ENCODE measurements at regions not wholly inside any gene's neighbourhood (a gene's known extent, or its start where the extent isn't known, plus 50 kb on each side); places are given as distances from the start of the nearest gene placed in this dataset.

DNA sequence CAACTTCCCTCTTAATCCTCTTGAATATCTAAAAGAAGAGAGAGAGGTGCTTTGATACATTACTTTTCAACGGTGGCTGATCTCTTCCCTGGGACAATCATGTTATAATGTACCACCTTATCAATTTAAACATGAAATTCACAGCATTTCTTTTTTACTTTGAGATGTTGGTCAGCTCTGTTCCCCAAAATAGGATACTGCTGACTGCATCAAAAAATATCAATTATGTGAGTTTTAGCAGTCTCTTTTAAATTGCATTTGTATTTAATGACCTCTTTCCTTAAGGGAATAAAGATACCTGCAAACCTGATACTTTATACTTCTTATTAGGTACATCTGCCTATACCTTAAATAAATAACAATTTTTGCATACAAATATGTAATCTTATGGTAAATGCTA, 58.4 kb upstream of the MARCHF11 start:
- H3K27ac ChIP-seq (ENCODE audit: low read depth, low read length): no peak overlapping the region
- no peaks in the 10 kb centered on the region for H3K36me3 ChIP-seq (ENCODE audit: control insufficient read depth, insufficient read depth, low read length)
- no peaks in the 10 kb centered on the region for H3K4me1 ChIP-seq (ENCODE audit: control insufficient read depth, insufficient read depth, low read length)
- no peaks in the 10 kb centered on the region for H3K9me3 ChIP-seq (ENCODE audit: control insufficient read depth, insufficient read depth, low read length)
- H3K4me3 ChIP-seq (ENCODE audit: low read depth, low read length): no peak overlapping the region
- no peaks in the 10 kb centered on the region for H3K27me3 ChIP-seq (ENCODE audit: control insufficient read depth, insufficient read depth, low read length)
- H3K9ac ChIP-seq (ENCODE audit: low read depth, low read length): no peak overlapping the region

DNA sequence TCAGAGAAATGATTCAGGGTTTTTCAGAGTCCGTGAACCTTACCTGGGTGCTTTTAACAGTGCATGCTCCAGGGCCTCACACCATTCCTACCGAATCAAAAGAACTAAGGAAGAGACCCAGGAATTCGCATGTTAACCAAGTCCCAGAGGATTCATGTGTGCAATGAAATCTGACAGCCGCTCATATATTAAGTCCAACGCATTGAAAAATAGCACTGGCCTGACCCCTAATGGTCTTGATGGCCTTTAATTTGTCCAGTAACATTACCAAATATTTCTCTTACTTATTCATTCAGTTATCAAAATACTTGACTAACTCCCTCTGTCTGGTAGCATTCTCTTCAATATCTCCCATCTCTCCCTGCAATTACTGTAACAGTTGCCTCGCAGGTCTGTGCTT, 55.0 kb upstream of the MARCHF11 start:
- Histone ChIP-seq H3K36me3 (ENCODE audit: control insufficient read depth, insufficient read depth, low read length) (no peaks in the 10 kb centered on the region), H3K4me1 (ENCODE audit: control insufficient read depth, insufficient read depth, low read length) (peaks cover 1% of the 10 kb centered on the region; the same call in 1 of the 2 replicates), H3K27me3 (ENCODE audit: control insufficient read depth, insufficient read depth, low read length) (no peaks in the 10 kb centered on the region), H3K27ac (ENCODE audit: low read depth, low read length) (no peak overlapping the region), H3K9ac (ENCODE audit: low read depth, low read length) (no peak overlapping the region), H3K4me3 (ENCODE audit: low read depth, low read length) (no peak overlapping the region), H3K9me3 (ENCODE audit: control insufficient read depth, insufficient read depth, low read length) (no peaks in the 10 kb centered on the region)

DNA sequence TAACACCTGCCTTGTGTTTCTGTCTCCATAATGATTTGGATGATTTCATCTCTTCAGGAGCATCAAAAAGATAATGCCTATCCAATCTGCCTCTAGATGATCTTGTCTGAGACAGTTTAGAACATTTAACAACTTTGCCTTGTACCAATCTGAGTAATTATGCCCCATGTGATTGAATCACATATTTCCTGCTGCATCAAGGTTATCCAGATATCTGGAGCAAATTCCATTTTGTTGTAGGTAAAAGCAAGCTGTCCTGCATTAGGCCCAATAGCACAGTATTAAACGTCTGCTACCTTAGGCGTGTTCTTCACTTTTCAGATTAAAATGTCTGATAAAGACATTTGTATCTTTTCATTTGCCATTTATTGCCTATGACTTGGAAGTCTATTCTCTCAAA, 54.1 kb upstream of the MARCHF11 start:
- Histone ChIP-seq H3K27ac (ENCODE audit: low read depth, low read length) (no peak overlapping the region), H3K9me3 (ENCODE audit: control insufficient read depth, insufficient read depth, low read length) (no peaks in the 10 kb centered on the region), H3K27me3 (ENCODE audit: control insufficient read depth, insufficient read depth, low read length) (no peaks in the 10 kb centered on the region), H3K4me1 (ENCODE audit: control insufficient read depth, insufficient read depth, low read length) (peaks cover 4% of the 10 kb centered on the region; the same call in 1 of the 2 replicates), H3K4me3 (ENCODE audit: low read depth, low read length) (no peak overlapping the region), H3K9ac (ENCODE audit: low read depth, low read length) (no peak overlapping the region), H3K36me3 (ENCODE audit: control insufficient read depth, insufficient read depth, low read length) (no peaks in the 10 kb centered on the region)

DNA sequence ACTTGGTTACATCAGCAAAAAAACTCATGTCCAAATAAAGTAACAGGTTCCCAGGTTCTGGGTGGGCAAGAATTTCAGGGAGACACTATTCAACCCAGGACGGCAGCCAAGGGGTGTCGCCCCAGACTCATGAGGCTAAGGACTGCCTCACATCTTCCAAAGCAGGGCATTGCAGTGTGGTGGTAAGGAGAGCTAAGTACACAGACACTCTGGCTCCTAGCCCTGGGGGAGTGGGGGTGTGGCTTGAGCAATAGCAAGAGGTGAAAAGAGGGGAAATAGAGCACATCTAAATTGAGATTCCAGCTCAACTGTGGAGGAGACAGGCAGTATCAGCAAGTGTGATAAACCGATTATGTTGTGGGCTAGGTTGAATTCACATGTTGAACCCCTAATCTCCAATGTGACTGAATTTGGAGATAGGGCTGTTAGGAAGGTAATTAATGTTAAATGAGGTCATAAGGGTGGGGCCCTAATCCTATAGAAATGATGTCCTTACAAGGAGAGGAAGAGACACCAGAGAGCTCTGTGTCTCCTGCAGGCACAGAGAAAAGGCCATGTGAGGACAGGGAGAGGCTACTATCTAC, 49.9 kb upstream of the MARCHF11 start:
- Histone ChIP-seq H3K36me3 (ENCODE audit: control insufficient read depth, insufficient read depth, low read length) (no peaks in the 10 kb centered on the region), H3K27me3 (ENCODE audit: control insufficient read depth, insufficient read depth, low read length) (no peaks in the 10 kb centered on the region), H3K9me3 (ENCODE audit: control insufficient read depth, insufficient read depth, low read length) (no peaks in the 10 kb centered on the region), H3K27ac (ENCODE audit: low read depth, low read length) (no peak overlapping the region), H3K9ac (ENCODE audit: low read depth, low read length) (no peak overlapping the region), H3K4me3 (ENCODE audit: low read depth, low read length) (no peak overlapping the region), H3K4me1 (ENCODE audit: control insufficient read depth, insufficient read depth, low read length) (peaks cover 4% of the 10 kb centered on the region; the same call in 1 of the 2 replicates)

All from HUES48 (cell line).